H9 (cell line): ENCODE measurements at regions not wholly inside any gene's neighbourhood (a gene's known extent, or its start where the extent isn't known, plus 50 kb on each side); places are given as distances from the start of the nearest gene placed in this dataset.

Experiments used
- DNase-seq: peaks from one replicate; pipeline ENCODE4 v3.0.0-alpha.2; 2017
- H2AFZ ChIP-seq: one replicate; pipeline ENCODE4 v1.6.1; 2013; ENCODE audit warnings: mild to moderate bottlenecking, low read length, control low read depth, moderate library complexity
- H2AK5ac ChIP-seq: 2 replicates; pipeline ENCODE4 v1.6.1; 2013; ENCODE audit warnings: low read length, control low read depth, mixed read lengths; ENCODE audit not compliant: insufficient read length
- H2BK120ac ChIP-seq: one replicate; pipeline ENCODE4 v1.6.1; 2013; ENCODE audit warnings: low read depth, mild to moderate bottlenecking, low read length, control low read depth, inconsistent platforms; ENCODE audit not compliant: poor library complexity, severe bottlenecking
- H2BK12ac ChIP-seq: 2 replicates; pipeline ENCODE4 v1.6.1; 2013; ENCODE audit warnings: low read length, control low read depth, mixed read lengths, low read depth; ENCODE audit not compliant: insufficient read length
- H2BK15ac ChIP-seq: 2 replicates; pipeline ENCODE4 v1.6.1; 2013; ENCODE audit warnings: low read depth, low read length, control low read depth
- H2BK20ac ChIP-seq: one replicate; pipeline ENCODE4 v1.6.1; 2013; ENCODE audit warnings: low read depth, mild to moderate bottlenecking, low read length, control low read depth, inconsistent platforms; ENCODE audit not compliant: poor library complexity, severe bottlenecking
- H2BK5ac ChIP-seq: 2 replicates; pipeline ENCODE4 v1.6.1; 2013; ENCODE audit warnings: low read length, control low read depth, mixed read lengths; ENCODE audit not compliant: insufficient read length
- H3K14ac ChIP-seq: 2 replicates; pipeline ENCODE4 v1.6.1; 2013; ENCODE audit warnings: low read length, control low read depth; ENCODE audit not compliant: insufficient read depth
- H3K18ac ChIP-seq: 2 replicates; pipeline ENCODE4 v1.6.1; 2013; ENCODE audit warnings: low read depth, mild to moderate bottlenecking, mixed read lengths, low read length, control low read depth; ENCODE audit not compliant: insufficient read length
- H3K23ac ChIP-seq: 2 replicates; pipeline ENCODE4 v1.6.1; 2013; ENCODE audit warnings: low read length, control low read depth, mixed read lengths, low read depth; ENCODE audit not compliant: insufficient read length
- H3K23me2 ChIP-seq: 2 replicates; pipeline ENCODE4 v1.6.1; 2013; ENCODE audit warnings: low read depth, mild to moderate bottlenecking, mixed read lengths, low read length, control low read depth; ENCODE audit not compliant: insufficient read length, poor library complexity, severe bottlenecking
- H3K27ac ChIP-seq: 2 replicates; pipeline ENCODE4 v1.5.1; 2013; ENCODE audit warnings: low read length, control low read depth, mixed read lengths, low read depth; ENCODE audit not compliant: insufficient read length
- H3K27me3 ChIP-seq: 2 replicates; pipeline ENCODE4 v1.6.1; 2013; ENCODE audit warnings: low read length, control low read depth, inconsistent platforms; ENCODE audit not compliant: insufficient read depth
- H3K4ac ChIP-seq: 2 replicates; pipeline ENCODE4 v1.6.1; 2013; ENCODE audit warnings: low read depth, mild to moderate bottlenecking, control low read depth, inconsistent platforms, low read length, moderate library complexity
- H3K4me1 ChIP-seq: 2 replicates; pipeline ENCODE4 v1.6.1; 2013; ENCODE audit warnings: low read length, control low read depth, inconsistent platforms; ENCODE audit not compliant: insufficient read depth
- H3K4me2 ChIP-seq: 2 replicates; pipeline ENCODE4 v1.6.1; 2013; ENCODE audit warnings: low read length, control low read depth, mixed read lengths; ENCODE audit not compliant: insufficient read length, insufficient read depth
- H3K56ac ChIP-seq: 2 replicates; pipeline ENCODE4 v1.6.1; 2013; ENCODE audit warnings: low read depth, mild to moderate bottlenecking, mixed read lengths, low read length, control low read depth; ENCODE audit not compliant: insufficient read length
- H3K79me1 ChIP-seq: 2 replicates; pipeline ENCODE4 v1.6.1; 2013; ENCODE audit warnings: low read depth, mild to moderate bottlenecking, moderate library complexity, low read length, control low read depth, inconsistent platforms; ENCODE audit not compliant: insufficient read depth, poor library complexity, severe bottlenecking
- H3K79me2 ChIP-seq: 2 replicates; pipeline ENCODE4 v1.6.1; 2013; ENCODE audit warnings: low read length, control low read depth, inconsistent platforms; ENCODE audit not compliant: insufficient read depth
- H3K9ac ChIP-seq: 2 replicates; pipeline ENCODE4 v1.6.1; 2013; ENCODE audit warnings: low read length, control low read depth, mixed read lengths; ENCODE audit not compliant: insufficient read length; ENCODE audit errors: extremely low read depth
- H3K9me3 ChIP-seq: one replicate; pipeline ENCODE4 v1.6.1; 2013; ENCODE audit warnings: low read depth, low read length, inconsistent platforms; ENCODE audit not compliant: control insufficient read depth
- H3T11ph ChIP-seq: one replicate; pipeline ENCODE4 v1.6.1; 2013; ENCODE audit warnings: mild to moderate bottlenecking, low read length, control low read depth, inconsistent platforms
- H4K20me1 ChIP-seq: one replicate; pipeline ENCODE4 v1.6.1; 2013; ENCODE audit not compliant: control insufficient read depth, insufficient read length, insufficient read depth
- H4K5ac ChIP-seq: 2 replicates; pipeline ENCODE4 v1.6.1; 2013; ENCODE audit warnings: low read depth, mild to moderate bottlenecking, mixed read lengths, low read length, control low read depth; ENCODE audit not compliant: insufficient read length
- H4K8ac ChIP-seq: replicated peaks from 2 replicates; pipeline ENCODE4 v1.6.1; 2013; ENCODE audit warnings: low read length, control low read depth, mixed read lengths, low read depth; ENCODE audit not compliant: insufficient read length
- H4K91ac ChIP-seq: 2 replicates; pipeline ENCODE4 v1.6.1; 2013; ENCODE audit warnings: low read depth, mild to moderate bottlenecking, moderate library complexity, mixed read lengths, low read length, control low read depth; ENCODE audit not compliant: insufficient read length
- H3K27ac Mint-ChIP-seq, 3 experiments: 2 replicates in 2 of 3; 3 replicates in 1 of 3; pipeline ENCODE4 v1.8.0; 2020 to 2021; ENCODE audit warnings: mixed read lengths in 3 of 3, mild to moderate bottlenecking in 1 of 3, moderate library complexity in 1 of 3
- H3K27me3 Mint-ChIP-seq: 2 replicates; pipeline ENCODE4 v1.8.0; 2021; ENCODE audit warnings: low read depth, mild to moderate bottlenecking, moderate library complexity, mixed read lengths
- H3K36me3 Mint-ChIP-seq, 3 experiments: 2 replicates in 2 of 3; 3 replicates in 1 of 3; pipeline ENCODE4 v1.8.0; 2020 to 2021; ENCODE audit warnings: low read depth in 3 of 3, mixed read lengths in 3 of 3; ENCODE audit not compliant: insufficient read depth in 1 of 3
- H3K4me1 Mint-ChIP-seq, 2 experiments: 2 replicates each; pipeline ENCODE4 v1.8.0; 2020; ENCODE audit warnings: mixed read lengths in 2 of 2
- H3K4me3 Mint-ChIP-seq, 2 experiments: 2 replicates in 1 of 2; 3 replicates in 1 of 2; pipeline ENCODE4 v1.8.0; 2020 to 2021; ENCODE audit warnings: mild to moderate bottlenecking in 2 of 2, mixed read lengths in 2 of 2, moderate library complexity in 1 of 2
- H3K9me3 Mint-ChIP-seq, 2 experiments: 2 replicates in 1 of 2; 3 replicates in 1 of 2; pipeline ENCODE4 v1.8.0; 2020; ENCODE audit warnings: mild to moderate bottlenecking in 2 of 2, mixed read lengths in 2 of 2, moderate library complexity in 1 of 2
- CTCF ChIP-seq: fragments of 200-600 bp; sonication (generic); conservative IDR thresholded peaks from 3 replicates; pipeline ENCODE4 v1.8.0; 2021; ENCODE audit warnings: antibody characterized with exemption, mild to moderate bottlenecking
- WGBS: extraction: QIAGEN DNeasy Blood & Tissue Kit; methylation state at CpG from one replicate; pipeline ENCODE4 v1.1.7; 2013; ENCODE audit warnings: missing lambda C conversion rate, low lambda C conversion rate, mixed read lengths; ENCODE audit not compliant: insufficient read length; ENCODE audit errors: extremely low coverage; 5-methylcytosine and 5-hydroxymethylcytosine counted together

GRCh38 chr20:51164731-51165130 is 141.8 kb upstream of the KCNG1 start:
- no peak overlapping the region for H3T11ph ChIP-seq
- H4K20me1 ChIP-seq = no peaks in the 10 kb centered on the region
- no peak overlapping the region for H2BK120ac ChIP-seq
- no peaks in the 10 kb centered on the region; the same call in 1 of the 2 replicates for H3K4me1 ChIP-seq
- Mint-ChIP-seq H3K9me3 (no peaks in the 10 kb centered on the region), H3K36me3 (no peaks in the 10 kb centered on the region), H3K27ac (no peak overlapping the region), H3K4me3 (no peak overlapping the region), H3K27me3 (peaks cover 41% of the 10 kb centered on the region), H3K4me1 (peaks cover 3 to 8% of the 10 kb centered on the region in 2 experiments)
- no peak overlapping the region for H2AK5ac ChIP-seq
- H3K23ac ChIP-seq = no peak overlapping the region
- no peaks in the 10 kb centered on the region for H3K79me2 ChIP-seq
- no peak overlapping the region for H2BK5ac ChIP-seq
- no peak overlapping the region for H3K56ac ChIP-seq
- H4K5ac ChIP-seq = no peak overlapping the region
- no peak overlapping the region for H3K9ac ChIP-seq
- H3K4ac ChIP-seq = no peak overlapping the region
- H2BK15ac ChIP-seq = no peak overlapping the region
- no peak overlapping the region for H3K4me2 ChIP-seq
- no peaks in the 10 kb centered on the region for H3K79me1 ChIP-seq
- no peaks in the 10 kb centered on the region for H3K23me2 ChIP-seq
- H3K18ac ChIP-seq = no peak overlapping the region
- no peak overlapping the region for H2AFZ ChIP-seq
- H3K27me3 ChIP-seq = no peaks in the 10 kb centered on the region
- no peak for DNase-seq
- no CpG with 5 or more reads among the region's 2 CpGs for WGBS
- no peak overlapping the region for H2BK12ac ChIP-seq
- no peak overlapping the region for H2BK20ac ChIP-seq
- H4K8ac ChIP-seq = no peak overlapping the region
- no peak overlapping the region for H4K91ac ChIP-seq
- no peak overlapping the region for H3K14ac ChIP-seq
- no peak for TF ChIP-seq CTCF
- no peak overlapping the region for H3K27ac ChIP-seq
- no peaks in the 10 kb centered on the region for H3K9me3 ChIP-seq
